GM13977 (cell line): ENCODE measurements at regions not wholly inside any gene's neighbourhood (a gene's known extent, or its start where the extent isn't known, plus 50 kb on each side); places are given as distances from the start of the nearest gene placed in this dataset.
"Not testable (repeated sequence)": the region's sequence is repeated elsewhere in the genome, so short reads cannot be mapped to it uniquely, and the experiment has no call there.

Experiments used
- DNase-seq: peaks from one replicate; pipeline ENCODE4 v3.0.0; 2012; ENCODE audit warnings: low spot score
- in situ Hi-C: fragments of 300-500 bp; cut with MboI; formaldehyde crosslinking; loops from one replicate; pipeline ENCODE4 v1.12.0; 2022; ENCODE audit warnings: low sequenced_read_pairs, low pct_unique_long_range_greater_than_20kb, mixed read lengths, inconsistent platforms; ENCODE audit not compliant: unreplicated experiment
- TF ChIP-seq, protein P1 (sequence below): IDR thresholded peaks from 2 replicates; pipeline ENCODE4 v1.5.1; 2012; ENCODE audit warnings: mild to moderate bottlenecking, control low read depth; ENCODE audit not compliant: insufficient read depth; ENCODE audit errors: extremely low read depth, missing control alignments

DNA sequence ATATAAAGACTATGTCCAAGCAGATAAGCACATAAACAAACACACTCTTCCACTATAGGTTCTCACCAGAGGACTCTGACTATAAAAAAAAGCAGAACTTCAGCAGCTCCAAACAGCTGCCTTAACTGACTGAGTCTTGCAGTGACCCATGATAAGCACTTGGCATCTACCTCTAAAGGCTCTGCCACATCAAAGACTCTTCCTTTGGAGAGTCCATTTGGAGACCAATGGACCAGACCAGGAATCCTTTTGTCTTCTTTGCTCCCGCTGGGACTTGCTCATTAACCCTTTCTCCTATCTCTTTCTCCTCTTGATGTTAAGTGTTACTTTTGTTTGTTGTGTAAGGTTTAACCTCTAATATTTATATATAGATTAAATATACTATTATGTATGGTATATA is 424.1 kb downstream of the RSL24D1 start:
- DNase-seq: no peak

DNA sequence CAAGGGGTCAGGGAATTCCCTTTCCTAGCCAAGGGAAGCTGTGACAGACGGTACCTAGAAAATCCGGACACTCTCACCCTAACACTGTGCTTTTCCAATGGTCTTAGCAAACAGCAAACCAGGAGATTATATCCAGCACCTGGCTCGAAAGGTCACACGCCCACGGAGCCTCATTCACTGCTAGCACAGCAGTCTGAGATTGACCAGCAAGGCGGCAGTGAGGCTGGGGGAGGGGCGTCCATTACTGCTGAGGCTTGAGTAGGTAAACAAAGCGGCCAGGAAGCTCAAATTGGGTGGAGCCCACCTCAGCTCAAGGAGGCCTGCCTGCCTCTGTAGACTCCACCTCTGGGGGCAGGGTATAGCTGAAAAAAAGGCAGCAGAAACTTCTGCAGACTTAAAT is 447.3 kb downstream of the RSL24D1 start:
- in situ Hi-C loops, DNase-seq: not testable (repeated sequence)

More for the DNA sequence above, 424.1 kb downstream of the RSL24D1 start:
- in situ Hi-C loops: no loop called here
- TF ChIP-seq, protein P1, sequence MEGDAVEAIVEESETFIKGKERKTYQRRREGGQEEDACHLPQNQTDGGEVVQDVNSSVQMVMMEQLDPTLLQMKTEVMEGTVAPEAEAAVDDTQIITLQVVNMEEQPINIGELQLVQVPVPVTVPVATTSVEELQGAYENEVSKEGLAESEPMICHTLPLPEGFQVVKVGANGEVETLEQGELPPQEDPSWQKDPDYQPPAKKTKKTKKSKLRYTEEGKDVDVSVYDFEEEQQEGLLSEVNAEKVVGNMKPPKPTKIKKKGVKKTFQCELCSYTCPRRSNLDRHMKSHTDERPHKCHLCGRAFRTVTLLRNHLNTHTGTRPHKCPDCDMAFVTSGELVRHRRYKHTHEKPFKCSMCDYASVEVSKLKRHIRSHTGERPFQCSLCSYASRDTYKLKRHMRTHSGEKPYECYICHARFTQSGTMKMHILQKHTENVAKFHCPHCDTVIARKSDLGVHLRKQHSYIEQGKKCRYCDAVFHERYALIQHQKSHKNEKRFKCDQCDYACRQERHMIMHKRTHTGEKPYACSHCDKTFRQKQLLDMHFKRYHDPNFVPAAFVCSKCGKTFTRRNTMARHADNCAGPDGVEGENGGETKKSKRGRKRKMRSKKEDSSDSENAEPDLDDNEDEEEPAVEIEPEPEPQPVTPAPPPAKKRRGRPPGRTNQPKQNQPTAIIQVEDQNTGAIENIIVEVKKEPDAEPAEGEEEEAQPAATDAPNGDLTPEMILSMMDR: no peak

DNA sequence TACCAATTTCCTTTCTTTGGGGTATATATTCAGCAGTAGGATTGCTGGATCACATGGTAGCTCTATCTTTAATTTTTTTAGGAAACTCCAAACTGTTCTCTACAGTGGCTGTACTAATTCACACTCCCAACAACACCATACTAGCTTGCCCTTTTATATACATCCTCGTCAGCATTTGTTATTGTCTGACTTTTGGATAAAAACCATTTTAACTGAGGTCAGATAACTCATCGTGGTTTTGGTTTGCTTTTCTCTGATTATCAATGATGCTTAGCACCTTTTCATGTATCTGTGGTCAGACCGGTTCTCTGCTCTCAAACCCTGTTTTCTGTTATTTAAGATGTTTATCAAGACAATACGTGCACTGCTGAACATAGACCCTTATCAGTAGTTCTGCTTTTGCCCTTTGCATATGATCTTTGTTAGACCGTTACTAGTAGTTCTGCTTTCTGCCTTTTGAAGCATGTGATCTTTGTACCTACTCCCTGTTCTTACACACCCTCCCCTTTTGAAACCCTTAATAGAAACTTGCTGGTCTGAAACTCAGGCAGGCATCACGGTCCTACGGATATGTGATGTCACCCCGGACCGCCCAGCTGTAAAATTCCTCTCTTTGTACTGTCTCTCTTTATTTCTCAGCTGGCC is 474.3 kb downstream of the RSL24D1 start:
- no peak for DNase-seq
- in situ Hi-C loops: no loop called here
- TF ChIP-seq, protein P1: no peak

DNA sequence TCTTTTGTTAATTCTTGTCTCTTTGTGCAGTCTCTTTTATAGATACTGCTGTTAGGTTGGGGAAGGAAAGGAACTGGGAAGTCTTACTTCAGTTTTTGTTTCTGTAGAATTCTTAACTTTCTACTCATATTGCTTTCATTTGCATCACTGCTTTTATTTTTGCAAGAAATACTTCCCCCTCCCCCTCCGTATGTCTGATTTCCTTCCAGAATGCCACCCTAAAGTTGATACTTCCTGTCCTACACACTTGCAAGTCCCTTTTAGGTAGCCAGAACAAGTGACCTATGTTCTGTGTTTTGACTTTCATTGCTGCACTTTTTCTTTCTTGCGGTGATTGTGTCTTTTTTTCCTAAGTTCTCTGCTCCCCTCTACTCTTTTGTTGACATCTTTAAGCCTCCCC is 477.4 kb downstream of the RSL24D1 start:
- TF ChIP-seq, protein P1: no peak
- no peak for DNase-seq
- in situ Hi-C loops: no loop called here

DNA sequence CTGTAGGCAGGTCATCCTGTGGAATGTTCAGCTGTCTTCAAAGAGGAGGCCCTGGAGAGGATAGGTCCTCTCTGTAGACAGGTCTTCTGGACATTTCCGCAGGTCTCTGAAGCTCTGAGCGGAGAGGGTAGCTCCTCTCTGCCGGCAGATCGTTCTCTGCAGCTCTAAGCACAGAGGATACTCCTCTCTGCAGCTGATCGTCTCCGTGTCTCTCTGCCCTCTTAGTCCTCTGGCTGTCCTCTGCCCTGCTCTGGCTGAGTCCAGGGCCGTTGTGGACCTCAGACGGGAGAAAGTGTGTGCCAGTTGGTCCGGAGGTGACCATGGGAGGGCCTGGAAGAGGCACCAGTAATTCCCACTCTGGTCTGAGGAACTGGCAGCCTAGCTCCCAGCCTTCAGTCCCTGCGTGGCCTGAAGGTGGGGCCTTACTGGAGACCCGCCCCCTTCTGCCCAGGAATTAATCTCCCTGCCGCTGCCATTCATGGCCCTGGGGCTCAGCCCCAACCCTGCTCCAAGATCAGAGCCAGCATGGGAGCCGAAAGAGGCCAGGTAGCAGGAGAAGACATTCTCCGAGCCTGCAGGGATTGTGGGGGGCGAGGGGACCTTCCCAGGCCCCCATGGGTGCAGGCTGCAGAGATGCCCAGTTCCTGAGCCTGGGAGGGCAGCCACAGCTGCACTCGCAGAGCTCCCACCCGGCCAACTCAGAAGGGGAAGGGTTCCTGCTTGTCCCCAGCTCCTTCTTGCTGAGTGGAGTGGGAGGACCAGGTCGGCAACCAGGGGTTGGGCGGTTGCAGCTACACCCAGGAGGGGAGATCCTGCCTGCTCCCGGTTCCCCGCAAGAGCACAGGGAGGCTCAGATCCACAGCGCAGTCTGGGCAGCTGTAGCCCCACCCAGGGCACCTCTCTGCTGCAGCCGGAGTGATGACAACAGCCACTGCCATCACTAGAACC is 488.7 kb downstream of the RSL24D1 start:
- no peak for DNase-seq
- in situ Hi-C loops: no loop called here
- TF ChIP-seq, protein P1: no peak

DNA sequence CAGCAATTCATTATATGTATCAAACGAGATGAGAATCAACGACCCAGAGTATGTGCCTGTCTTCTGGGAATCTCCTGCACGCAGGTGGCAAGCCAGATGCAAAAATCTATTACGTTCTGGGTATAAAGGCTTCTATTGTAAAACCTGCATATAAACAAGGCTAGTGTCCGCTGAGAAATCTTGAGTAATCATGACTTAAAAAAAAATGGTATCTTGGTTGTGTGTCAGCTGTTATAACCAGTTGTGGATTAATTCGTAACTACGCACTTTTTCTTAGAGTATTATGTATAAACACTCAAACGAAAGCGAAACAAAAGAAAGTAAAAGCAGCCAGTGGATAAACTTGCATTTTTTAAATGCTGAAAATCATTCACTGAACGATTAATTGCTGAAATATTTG is 509.1 kb downstream of the RSL24D1 start:
- in situ Hi-C loops: no loop called here
- no peak for DNase-seq
- TF ChIP-seq, protein P1: no peak
